ENCODE measurements at regions not wholly inside any gene's neighbourhood (a gene's known extent, or its start where the extent isn't known, plus 50 kb on each side); places are given as distances from the start of the nearest gene placed in this dataset.

GRCh38 chr3:86618706-86619105 is 372.2 kb downstream of the VGLL3 start:
- no peak for TF ChIP-seq POLR2A (IDR thresholded peaks at IDR 0.05; ENCODE audit: low read length)
- TF ChIP-seq CTCF (IDR thresholded peaks at IDR 0.05) = no peak

Data from A549 (cell line).